Erythroblast (primary cell): ENCODE measurements at regions not wholly inside any gene's neighbourhood (a gene's known extent, or its start where the extent isn't known, plus 50 kb on each side); places are given as distances from the start of the nearest gene placed in this dataset.

Experiments
- GATA1 ChIP-seq: IDR thresholded peaks from 2 replicates; pipeline ENCODE4 v1.6.1; 2011; ENCODE audit warnings: low read depth, mild to moderate bottlenecking, control low read depth, low read length, moderate library complexity
- POLR2A ChIP-seq: IDR thresholded peaks from 2 replicates; pipeline ENCODE4 v1.6.1; 2011; ENCODE audit warnings: mild to moderate bottlenecking, low read length

GRCh38 chr13:30078059-30078458 lies 227.6 kb upstream of the UBL3 start:
- TF ChIP-seq POLR2A (no peak), GATA1 (no peak)
